Neural crest cell (in vitro differentiated cells): ENCODE measurements at regions not wholly inside any gene's neighbourhood (a gene's known extent, or its start where the extent isn't known, plus 50 kb on each side); places are given as distances from the start of the nearest gene placed in this dataset.

ENCODE experiments used
- DNase-seq: peaks from one replicate; pipeline ENCODE4 v3.0.0; 2021; ENCODE audit warnings: low read depth, mixed read lengths, low spot score
- H3K27ac Mint-ChIP-seq: one replicate; pipeline ENCODE4 v1.8.0; 2021; ENCODE audit warnings: mild to moderate bottlenecking, mixed read lengths; ENCODE audit not compliant: unreplicated experiment
- H3K27me3 Mint-ChIP-seq: 2 replicates; pipeline ENCODE4 v1.8.0; 2021; ENCODE audit warnings: low read depth, mild to moderate bottlenecking, mixed read lengths
- H3K36me3 Mint-ChIP-seq: 2 replicates; pipeline ENCODE4 v1.8.0; 2021; ENCODE audit warnings: low read depth, mild to moderate bottlenecking, mixed read lengths
- H3K4me1 Mint-ChIP-seq: 2 replicates; pipeline ENCODE4 v1.8.0; 2021; ENCODE audit warnings: mixed read lengths
- H3K4me3 Mint-ChIP-seq: one replicate; pipeline ENCODE4 v1.8.0; 2021; ENCODE audit warnings: mild to moderate bottlenecking, mixed read lengths
- H3K9me3 Mint-ChIP-seq: 2 replicates; pipeline ENCODE4 v1.8.0; 2021; ENCODE audit warnings: mixed read lengths
- CTCF ChIP-seq: fragments of 200-600 bp; sonication (generic); conservative IDR thresholded peaks from 2 replicates; pipeline ENCODE4 v1.5.0; 2021; ENCODE audit warnings: antibody characterized with exemption, mild to moderate bottlenecking

- Mint-ChIP-seq H3K36me3 (peaks cover 5% of the 10 kb centered on the region), H3K4me3 (no peak overlapping the region), H3K27me3 (no peaks in the 10 kb centered on the region), H3K27ac (no peak overlapping the region), H3K9me3 (peaks cover 11% of the 10 kb centered on the region), H3K4me1 (peaks cover 27% of the 10 kb centered on the region)
- no peak for TF ChIP-seq CTCF
- no peak for DNase-seq
These were observed 188.8 kb upstream of the LMNTD1 start for GRCh38 chr12:25741917-25742316.

- TF ChIP-seq CTCF, result no peak
- H3K27ac Mint-ChIP-seq, result peak overlapping the region; percentile 75
- H3K36me3 Mint-ChIP-seq, result no peaks in the 10 kb centered on the region
- peaks cover 5% of the 10 kb centered on the region for H3K9me3 Mint-ChIP-seq
- H3K4me3 Mint-ChIP-seq, result no peak overlapping the region
- no peaks in the 10 kb centered on the region for H3K27me3 Mint-ChIP-seq
- H3K4me1 Mint-ChIP-seq, result peaks cover 27% of the 10 kb centered on the region
- DNase-seq, result no peak
These were observed 190.7 kb upstream of the LMNTD1 start for GRCh38 chr12:25743679-25744215.

- no peaks in the 10 kb centered on the region for H3K27me3 Mint-ChIP-seq
- no peak for DNase-seq
- no peak overlapping the region for H3K4me3 Mint-ChIP-seq
- TF ChIP-seq CTCF, result no peak
- peaks cover 27% of the 10 kb centered on the region for H3K4me1 Mint-ChIP-seq
- H3K27ac Mint-ChIP-seq, result peak overlapping the region; percentile 75
- peaks cover 5% of the 10 kb centered on the region for H3K9me3 Mint-ChIP-seq
- no peaks in the 10 kb centered on the region for H3K36me3 Mint-ChIP-seq
These were observed 191.2 kb upstream of the LMNTD1 start for GRCh38 chr12:25744313-25744712.

- peaks cover 5% of the 10 kb centered on the region for H3K9me3 Mint-ChIP-seq
- no peaks in the 10 kb centered on the region for H3K27me3 Mint-ChIP-seq
- H3K27ac Mint-ChIP-seq, result peak overlapping the region; percentile 93
- DNase-seq, result no peak
- peaks cover 27% of the 10 kb centered on the region for H3K4me1 Mint-ChIP-seq
- H3K36me3 Mint-ChIP-seq, result no peaks in the 10 kb centered on the region
- no peak overlapping the region for H3K4me3 Mint-ChIP-seq
- no peak for TF ChIP-seq CTCF
These were observed 192.2 kb upstream of the LMNTD1 start for GRCh38 chr12:25745281-25745680.

GRCh38 chr12:25746131-25746530 lies 193.0 kb upstream of the LMNTD1 start:
- Mint-ChIP-seq H3K27me3 (no peaks in the 10 kb centered on the region), H3K9me3 (peaks cover 2% of the 10 kb centered on the region)

More at GRCh38 chr12:25746131-25746530, 193.0 kb upstream of the LMNTD1 start:
- Mint-ChIP-seq H3K27ac (no peak overlapping the region), H3K4me1 (peaks cover 24% of the 10 kb centered on the region), H3K4me3 (no peak overlapping the region), H3K36me3 (no peaks in the 10 kb centered on the region)
- no peak for DNase-seq
- no peak for TF ChIP-seq CTCF
